ENCODE measurements at regions not wholly inside any gene's neighbourhood (a gene's known extent, or its start where the extent isn't known, plus 50 kb on each side); places are given as distances from the start of the nearest gene placed in this dataset.

GRCh38 chr5:51475628-51476027 lies 92.4 kb downstream of the ISL1 start:
- TF ChIP-seq CTCF (conservative IDR thresholded peaks at IDR 0.05) (no peak), ZFX (IDR thresholded peaks at IDR 0.05) (no peak)
- no peak overlapping the region for H3K27ac ChIP-seq

GRCh38 chr5:51476431-51476830 lies 93.2 kb downstream of the ISL1 start:
- TF ChIP-seq CTCF (conservative IDR thresholded peaks at IDR 0.05), result no peak
- TF ChIP-seq ZFX (IDR thresholded peaks at IDR 0.05), result no peak
- H3K27ac ChIP-seq, result no peak overlapping the region

- no peak for TF ChIP-seq CTCF (conservative IDR thresholded peaks at IDR 0.05)
- no peak for TF ChIP-seq ZFX (IDR thresholded peaks at IDR 0.05)
Measured at GRCh38 chr5:51479840-51480239, 96.6 kb downstream of the ISL1 start.

GRCh38 chr5:51484326-51484725 lies 101.1 kb downstream of the ISL1 start:
- TF ChIP-seq CTCF (conservative IDR thresholded peaks at IDR 0.05), result no peak
- TF ChIP-seq ZFX (IDR thresholded peaks at IDR 0.05), result no peak
- H3K27ac ChIP-seq, result no peak overlapping the region

More at GRCh38 chr5:51479840-51480239, 96.6 kb downstream of the ISL1 start:
- no peak overlapping the region for H3K27ac ChIP-seq

GRCh38 chr5:51486158-51486557 lies 102.9 kb downstream of the ISL1 start:
- TF ChIP-seq CTCF (conservative IDR thresholded peaks at IDR 0.05) (no peak), ZFX (IDR thresholded peaks at IDR 0.05) (no peak)
- H3K27ac ChIP-seq, result no peak overlapping the region

GRCh38 chr5:51487952-51488351 lies 104.7 kb downstream of the ISL1 start:
- H3K27ac ChIP-seq, result no peak overlapping the region
- TF ChIP-seq ZFX (IDR thresholded peaks at IDR 0.05) (no peak), CTCF (conservative IDR thresholded peaks at IDR 0.05) (no peak)

- no peak for TF ChIP-seq ZFX (IDR thresholded peaks at IDR 0.05)
- no peak for TF ChIP-seq CTCF (conservative IDR thresholded peaks at IDR 0.05)
- H3K27ac ChIP-seq, result no peak overlapping the region
Measured at GRCh38 chr5:51488803-51489642, 105.8 kb downstream of the ISL1 start.

Measured in C4-2B (cell line).